SK-N-SH treated with all-trans-retinoic acid at 6 μM for 48 hours (cell line): ENCODE measurements at regions not wholly inside any gene's neighbourhood (a gene's known extent, or its start where the extent isn't known, plus 50 kb on each side); places are given as distances from the start of the nearest gene placed in this dataset.

ENCODE experiments used
- ATAC-seq: fragments of 200-7000 bp; cut with Tn5 transposase; 3 replicates; pipeline ENCODE4 v1.9.1; 2020; ENCODE audit warnings: mild to moderate bottlenecking, moderate library complexity
- ARNTL ChIP-seq: fragments of 450-650 bp; formaldehyde crosslinking; IDR thresholded peaks from 2 replicates; pipeline ENCODE4 v1.5.0; 2020; ENCODE audit warnings: low read depth, mild to moderate bottlenecking, moderate library complexity, borderline replicate concordance
- BACH2 ChIP-seq: fragments of 250-450 bp; sonication (Bioruptor Pico); IDR thresholded peaks from 2 replicates; pipeline ENCODE4 v1.9.0; 2021; ENCODE audit warnings: mild to moderate bottlenecking, borderline replicate concordance
- CSDC2 ChIP-seq: fragments of 250-450 bp; sonication (Bioruptor Pico); IDR thresholded peaks from 2 replicates; pipeline ENCODE4 v1.5.0; 2020; ENCODE audit warnings: mild to moderate bottlenecking, moderate library complexity
- ESRRG ChIP-seq: fragments of 250-450 bp; sonication (Bioruptor Pico); IDR thresholded peaks from 2 replicates; pipeline ENCODE4 v1.6.1; 2021; ENCODE audit warnings: mild to moderate bottlenecking
- GLIS3 ChIP-seq: fragments of 250-450 bp; sonication (Bioruptor Pico); IDR thresholded peaks from 2 replicates; pipeline ENCODE4 v1.5.0; 2020; ENCODE audit warnings: mild to moderate bottlenecking, moderate library complexity
- ISL1 ChIP-seq: fragments of 250-450 bp; sonication (Bioruptor Pico); IDR thresholded peaks from 2 replicates; pipeline ENCODE4 v2.1.2; 2022; ENCODE audit warnings: mild to moderate bottlenecking, moderate library complexity
- OSR1 ChIP-seq: fragments of 250-450 bp; sonication (Bioruptor Pico); IDR thresholded peaks from 2 replicates; pipeline ENCODE4 v1.8.0; 2022; ENCODE audit warnings: moderate library complexity, mild to moderate bottlenecking, inconsistent platforms
- PPARA ChIP-seq: fragments of 250-450 bp; sonication (Bioruptor Pico); IDR thresholded peaks from 2 replicates; pipeline ENCODE4 v1.5.0; 2020; ENCODE audit warnings: mild to moderate bottlenecking, borderline replicate concordance
- RARB ChIP-seq: fragments of 250-450 bp; sonication (Bioruptor Pico); IDR thresholded peaks from 2 replicates; pipeline ENCODE4 v1.8.0; 2021; ENCODE audit warnings: mild to moderate bottlenecking, moderate library complexity
- SNAI2 ChIP-seq: fragments of 250-450 bp; sonication (Bioruptor Pico); IDR thresholded peaks from 2 replicates; pipeline ENCODE4 v1.5.0; 2020; ENCODE audit warnings: mild to moderate bottlenecking, moderate library complexity
- TCF4 ChIP-seq: fragments of 250-450 bp; sonication (Bioruptor Pico); IDR thresholded peaks from 2 replicates; pipeline ENCODE4 v1.8.0; 2021; ENCODE audit warnings: mild to moderate bottlenecking, moderate library complexity, borderline replicate concordance
- TOX ChIP-seq: fragments of 250-450 bp; sonication (Bioruptor Pico); IDR thresholded peaks from 2 replicates; pipeline ENCODE4 v1.8.0; 2021; ENCODE audit warnings: mild to moderate bottlenecking, moderate library complexity, borderline replicate concordance
- ZC3H10 ChIP-seq: fragments of 250-450 bp; sonication (Bioruptor Pico); IDR thresholded peaks from 2 replicates; pipeline ENCODE4 v1.5.1; 2021; ENCODE audit warnings: mild to moderate bottlenecking, moderate library complexity
- ZFP3 ChIP-seq: fragments of 250-450 bp; sonication (Bioruptor Pico); IDR thresholded peaks from 2 replicates; pipeline ENCODE4 v1.5.0; 2020; ENCODE audit warnings: mild to moderate bottlenecking, moderate library complexity
- ZFP30 ChIP-seq: fragments of 450-650 bp; formaldehyde crosslinking; IDR thresholded peaks from 2 replicates; pipeline ENCODE4 v1.5.0; 2022; ENCODE audit warnings: mild to moderate bottlenecking, moderate library complexity
- ZNF565 ChIP-seq: fragments of 450-650 bp; formaldehyde crosslinking; conservative IDR thresholded peaks from 2 replicates; pipeline ENCODE4 v1.5.0; 2020; ENCODE audit warnings: low read depth, mild to moderate bottlenecking, moderate library complexity
- ZNF70 ChIP-seq: fragments of 450-650 bp; formaldehyde crosslinking; IDR thresholded peaks from 2 replicates; pipeline ENCODE4 v1.5.0; 2020; ENCODE audit warnings: mild to moderate bottlenecking, moderate library complexity
- ZNF8 ChIP-seq: fragments of 450-650 bp; formaldehyde crosslinking; IDR thresholded peaks from 2 replicates; pipeline ENCODE4 v1.5.0; 2020; ENCODE audit warnings: mild to moderate bottlenecking, moderate library complexity
- TF ChIP-seq, protein P1 (sequence below): fragments of 250-450 bp; sonication (Bioruptor Pico); IDR thresholded peaks from 2 replicates; pipeline ENCODE4 v1.8.0; 2020; ENCODE audit warnings: mild to moderate bottlenecking, moderate library complexity, borderline replicate concordance
- TF ChIP-seq, protein P2 (sequence below): fragments of 250-450 bp; sonication (Bioruptor Pico); IDR thresholded peaks from 2 replicates; pipeline ENCODE4 v1.5.1; 2021; ENCODE audit warnings: mild to moderate bottlenecking, moderate library complexity
- TF ChIP-seq, protein P3 (sequence below): fragments of 250-450 bp; sonication (Bioruptor Pico); IDR thresholded peaks from 2 replicates; pipeline ENCODE4 v1.8.0; 2021; ENCODE audit warnings: low read depth, mild to moderate bottlenecking, moderate library complexity, borderline replicate concordance
- TF ChIP-seq, protein P4 (sequence below): fragments of 250-450 bp; sonication (Bioruptor Pico); IDR thresholded peaks from 2 replicates; pipeline ENCODE4 v1.5.1; 2020; ENCODE audit warnings: low read depth, mild to moderate bottlenecking, moderate library complexity

DNA sequence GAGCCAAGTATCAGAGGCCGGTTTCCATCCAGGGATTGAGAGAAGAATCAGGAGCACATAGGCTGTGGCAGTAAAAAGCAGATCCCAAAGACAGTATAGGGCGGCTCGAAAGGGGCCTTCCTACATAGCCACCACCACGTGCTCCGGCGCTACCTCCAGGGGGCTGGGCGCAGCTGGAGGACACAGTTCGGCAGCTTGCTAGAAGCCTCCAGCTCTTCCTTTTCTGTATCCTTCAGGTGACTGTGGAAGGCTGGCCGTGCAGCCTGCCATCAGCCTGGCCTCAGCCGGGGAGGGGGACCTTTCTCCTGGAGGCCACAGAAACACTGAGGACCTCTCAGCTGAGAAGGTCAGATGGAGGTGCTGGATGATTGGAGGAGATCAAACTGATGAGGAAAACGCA lies 183.6 kb upstream of the GLI2 start (continued):
- TF ChIP-seq RARB: no peak
- no peak for TF ChIP-seq BACH2 (CRISPR knock-in tag)
- TF ChIP-seq CSDC2 (CRISPR knock-in tag): no peak
- TF ChIP-seq, protein P1, sequence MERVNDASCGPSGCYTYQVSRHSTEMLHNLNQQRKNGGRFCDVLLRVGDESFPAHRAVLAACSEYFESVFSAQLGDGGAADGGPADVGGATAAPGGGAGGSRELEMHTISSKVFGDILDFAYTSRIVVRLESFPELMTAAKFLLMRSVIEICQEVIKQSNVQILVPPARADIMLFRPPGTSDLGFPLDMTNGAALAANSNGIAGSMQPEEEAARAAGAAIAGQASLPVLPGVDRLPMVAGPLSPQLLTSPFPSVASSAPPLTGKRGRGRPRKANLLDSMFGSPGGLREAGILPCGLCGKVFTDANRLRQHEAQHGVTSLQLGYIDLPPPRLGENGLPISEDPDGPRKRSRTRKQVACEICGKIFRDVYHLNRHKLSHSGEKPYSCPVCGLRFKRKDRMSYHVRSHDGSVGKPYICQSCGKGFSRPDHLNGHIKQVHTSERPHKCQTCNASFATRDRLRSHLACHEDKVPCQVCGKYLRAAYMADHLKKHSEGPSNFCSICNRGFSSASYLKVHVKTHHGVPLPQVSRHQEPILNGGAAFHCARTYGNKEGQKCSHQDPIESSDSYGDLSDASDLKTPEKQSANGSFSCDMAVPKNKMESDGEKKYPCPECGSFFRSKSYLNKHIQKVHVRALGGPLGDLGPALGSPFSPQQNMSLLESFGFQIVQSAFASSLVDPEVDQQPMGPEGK (CRISPR knock-in tag): no peak
- TF ChIP-seq, protein P2, sequence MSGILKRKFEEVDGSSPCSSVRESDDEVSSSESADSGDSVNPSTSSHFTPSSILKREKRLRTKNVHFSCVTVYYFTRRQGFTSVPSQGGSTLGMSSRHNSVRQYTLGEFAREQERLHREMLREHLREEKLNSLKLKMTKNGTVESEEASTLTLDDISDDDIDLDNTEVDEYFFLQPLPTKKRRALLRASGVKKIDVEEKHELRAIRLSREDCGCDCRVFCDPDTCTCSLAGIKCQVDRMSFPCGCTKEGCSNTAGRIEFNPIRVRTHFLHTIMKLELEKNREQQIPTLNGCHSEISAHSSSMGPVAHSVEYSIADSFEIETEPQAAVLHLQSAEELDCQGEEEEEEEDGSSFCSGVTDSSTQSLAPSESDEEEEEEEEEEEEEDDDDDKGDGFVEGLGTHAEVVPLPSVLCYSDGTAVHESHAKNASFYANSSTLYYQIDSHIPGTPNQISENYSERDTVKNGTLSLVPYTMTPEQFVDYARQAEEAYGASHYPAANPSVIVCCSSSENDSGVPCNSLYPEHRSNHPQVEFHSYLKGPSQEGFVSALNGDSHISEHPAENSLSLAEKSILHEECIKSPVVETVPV (CRISPR knock-in tag): no peak
- no peak for TF ChIP-seq ZNF70 (CRISPR knock-in tag)
- TF ChIP-seq ESRRG (CRISPR knock-in tag): no peak
- TF ChIP-seq ZFP30 (CRISPR knock-in tag): no peak
- no peak for TF ChIP-seq TCF4
- TF ChIP-seq ZNF8 (CRISPR knock-in tag): no peak
- TF ChIP-seq ZNF565 (CRISPR knock-in tag): no peak
- TF ChIP-seq ZC3H10 (CRISPR knock-in tag): no peak
- TF ChIP-seq, all 23 proteins: peak for 0

DNA sequence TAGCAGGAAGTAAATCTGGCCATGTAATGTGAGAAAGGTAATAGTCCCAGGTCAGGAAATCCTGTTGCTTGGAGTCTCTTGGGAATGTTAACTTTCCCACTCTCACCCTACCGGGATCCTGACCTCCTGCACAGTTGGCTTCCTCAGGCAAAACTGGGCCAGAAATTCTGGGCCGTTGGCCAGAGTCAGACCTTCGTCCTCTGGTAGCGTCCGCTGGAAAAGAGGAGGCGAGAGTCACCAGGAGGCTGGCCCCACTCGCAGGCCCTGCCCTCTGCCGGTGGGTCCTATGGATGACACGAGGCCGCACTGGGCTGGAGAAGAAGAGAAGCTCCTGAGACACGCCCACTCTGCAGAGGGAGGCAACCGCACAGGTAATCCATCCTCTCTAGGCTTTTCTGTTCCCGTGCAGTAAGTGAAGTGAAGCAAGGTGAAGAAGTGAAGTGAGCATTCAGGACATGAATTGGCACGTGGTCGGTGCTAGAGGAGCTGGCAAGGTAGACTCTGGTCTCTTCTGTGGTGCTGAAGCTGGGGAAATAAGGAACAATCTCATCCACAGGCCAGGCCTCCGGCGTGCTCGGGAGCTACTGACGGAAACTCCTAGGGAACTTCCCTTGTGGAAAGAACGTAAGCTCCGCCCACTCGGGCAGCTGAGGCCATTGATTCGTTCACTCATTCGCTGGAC lies 182.7 kb upstream of the GLI2 start:
- ATAC-seq: no peak
- TF ChIP-seq ZC3H10 (CRISPR knock-in tag): no peak
- TF ChIP-seq, protein P3, sequence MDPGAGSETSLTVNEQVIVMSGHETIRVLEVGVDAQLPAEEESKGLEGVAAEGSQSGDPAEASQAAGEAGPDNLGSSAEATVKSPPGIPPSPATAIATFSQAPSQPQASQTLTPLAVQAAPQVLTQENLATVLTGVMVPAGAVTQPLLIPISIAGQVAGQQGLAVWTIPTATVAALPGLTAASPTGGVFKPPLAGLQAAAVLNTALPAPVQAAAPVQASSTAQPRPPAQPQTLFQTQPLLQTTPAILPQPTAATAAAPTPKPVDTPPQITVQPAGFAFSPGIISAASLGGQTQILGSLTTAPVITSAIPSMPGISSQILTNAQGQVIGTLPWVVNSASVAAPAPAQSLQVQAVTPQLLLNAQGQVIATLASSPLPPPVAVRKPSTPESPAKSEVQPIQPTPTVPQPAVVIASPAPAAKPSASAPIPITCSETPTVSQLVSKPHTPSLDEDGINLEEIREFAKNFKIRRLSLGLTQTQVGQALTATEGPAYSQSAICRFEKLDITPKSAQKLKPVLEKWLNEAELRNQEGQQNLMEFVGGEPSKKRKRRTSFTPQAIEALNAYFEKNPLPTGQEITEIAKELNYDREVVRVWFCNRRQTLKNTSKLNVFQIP (CRISPR knock-in tag): no peak
- no peak for TF ChIP-seq SNAI2 (CRISPR knock-in tag)
- no peak for TF ChIP-seq TOX (CRISPR knock-in tag)
- no peak for TF ChIP-seq ZNF70 (CRISPR knock-in tag)
- TF ChIP-seq ISL1 (CRISPR knock-in tag): no peak
- TF ChIP-seq GLIS3 (CRISPR knock-in tag): no peak
- TF ChIP-seq, all 23 proteins: peak for 0

DNA sequence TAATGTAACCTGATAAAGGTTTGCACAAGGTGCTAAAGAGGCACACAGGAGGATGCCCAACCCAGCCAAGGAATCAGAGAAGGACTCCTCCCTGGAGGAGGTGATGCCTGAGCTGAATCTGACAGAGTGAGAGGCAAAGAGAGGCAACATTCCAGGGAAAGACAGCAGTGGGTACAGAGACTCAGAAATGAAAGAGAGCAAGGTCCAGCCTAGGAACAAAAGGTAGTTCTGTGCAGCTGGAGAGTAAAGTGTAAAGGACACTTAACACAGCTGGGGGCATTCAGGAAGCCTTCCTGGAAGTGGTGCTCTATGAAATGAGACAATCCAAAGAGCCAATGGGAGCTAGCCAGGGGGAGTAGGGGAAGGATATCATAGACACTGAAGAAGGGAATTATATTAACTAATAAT lies 181.0 kb upstream of the GLI2 start:
- TF ChIP-seq, protein P2 (CRISPR knock-in tag): no peak
- TF ChIP-seq ZFP3: no peak
- TF ChIP-seq SNAI2 (CRISPR knock-in tag): no peak
- no peak for TF ChIP-seq ARNTL (CRISPR knock-in tag)
- TF ChIP-seq, protein P1 (CRISPR knock-in tag): no peak
- TF ChIP-seq, protein P3 (CRISPR knock-in tag): no peak
- TF ChIP-seq OSR1 (CRISPR knock-in tag): no peak
- TF ChIP-seq ZNF70 (CRISPR knock-in tag): no peak
- TF ChIP-seq CSDC2 (CRISPR knock-in tag): no peak
- TF ChIP-seq TCF4: no peak
- TF ChIP-seq GLIS3 (CRISPR knock-in tag): no peak
- TF ChIP-seq ZFP30 (CRISPR knock-in tag): no peak
- TF ChIP-seq ZC3H10 (CRISPR knock-in tag): no peak
- no peak for TF ChIP-seq RARB
- TF ChIP-seq, protein P4, sequence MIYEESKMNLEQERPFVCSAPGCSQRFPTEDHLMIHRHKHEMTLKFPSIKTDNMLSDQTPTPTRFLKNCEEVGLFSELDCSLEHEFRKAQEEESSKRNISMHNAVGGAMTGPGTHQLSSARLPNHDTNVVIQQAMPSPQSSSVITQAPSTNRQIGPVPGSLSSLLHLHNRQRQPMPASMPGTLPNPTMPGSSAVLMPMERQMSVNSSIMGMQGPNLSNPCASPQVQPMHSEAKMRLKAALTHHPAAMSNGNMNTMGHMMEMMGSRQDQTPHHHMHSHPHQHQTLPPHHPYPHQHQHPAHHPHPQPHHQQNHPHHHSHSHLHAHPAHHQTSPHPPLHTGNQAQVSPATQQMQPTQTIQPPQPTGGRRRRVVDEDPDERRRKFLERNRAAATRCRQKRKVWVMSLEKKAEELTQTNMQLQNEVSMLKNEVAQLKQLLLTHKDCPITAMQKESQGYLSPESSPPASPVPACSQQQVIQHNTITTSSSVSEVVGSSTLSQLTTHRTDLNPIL (CRISPR knock-in tag): no peak
- no peak for TF ChIP-seq ZNF565 (CRISPR knock-in tag)
- no peak for TF ChIP-seq ISL1 (CRISPR knock-in tag)
- TF ChIP-seq PPARA: no peak
- TF ChIP-seq ZNF8 (CRISPR knock-in tag): no peak
- no peak for ATAC-seq
